H9 (cell line): ENCODE measurements at regions not wholly inside any gene's neighbourhood (a gene's known extent, or its start where the extent isn't known, plus 50 kb on each side); places are given as distances from the start of the nearest gene placed in this dataset.

Source experiments
- DNase-seq: peaks from one replicate; pipeline ENCODE4 v3.0.0-alpha.2; 2017
- H2AFZ ChIP-seq: one replicate; pipeline ENCODE4 v1.6.1; 2013; ENCODE audit warnings: mild to moderate bottlenecking, low read length, control low read depth, moderate library complexity
- H2AK5ac ChIP-seq: 2 replicates; pipeline ENCODE4 v1.6.1; 2013; ENCODE audit warnings: low read length, control low read depth, mixed read lengths; ENCODE audit not compliant: insufficient read length
- H2BK120ac ChIP-seq: one replicate; pipeline ENCODE4 v1.6.1; 2013; ENCODE audit warnings: low read depth, mild to moderate bottlenecking, low read length, control low read depth, inconsistent platforms; ENCODE audit not compliant: poor library complexity, severe bottlenecking
- H2BK12ac ChIP-seq: 2 replicates; pipeline ENCODE4 v1.6.1; 2013; ENCODE audit warnings: low read length, control low read depth, mixed read lengths, low read depth; ENCODE audit not compliant: insufficient read length
- H2BK15ac ChIP-seq: 2 replicates; pipeline ENCODE4 v1.6.1; 2013; ENCODE audit warnings: low read depth, low read length, control low read depth
- H2BK20ac ChIP-seq: one replicate; pipeline ENCODE4 v1.6.1; 2013; ENCODE audit warnings: low read depth, mild to moderate bottlenecking, low read length, control low read depth, inconsistent platforms; ENCODE audit not compliant: poor library complexity, severe bottlenecking
- H2BK5ac ChIP-seq: 2 replicates; pipeline ENCODE4 v1.6.1; 2013; ENCODE audit warnings: low read length, control low read depth, mixed read lengths; ENCODE audit not compliant: insufficient read length
- H3K14ac ChIP-seq: 2 replicates; pipeline ENCODE4 v1.6.1; 2013; ENCODE audit warnings: low read length, control low read depth; ENCODE audit not compliant: insufficient read depth
- H3K18ac ChIP-seq: 2 replicates; pipeline ENCODE4 v1.6.1; 2013; ENCODE audit warnings: low read depth, mild to moderate bottlenecking, mixed read lengths, low read length, control low read depth; ENCODE audit not compliant: insufficient read length
- H3K23ac ChIP-seq: 2 replicates; pipeline ENCODE4 v1.6.1; 2013; ENCODE audit warnings: low read length, control low read depth, mixed read lengths, low read depth; ENCODE audit not compliant: insufficient read length
- H3K23me2 ChIP-seq: 2 replicates; pipeline ENCODE4 v1.6.1; 2013; ENCODE audit warnings: low read depth, mild to moderate bottlenecking, mixed read lengths, low read length, control low read depth; ENCODE audit not compliant: insufficient read length, poor library complexity, severe bottlenecking
- H3K27ac ChIP-seq: 2 replicates; pipeline ENCODE4 v1.5.1; 2013; ENCODE audit warnings: low read length, control low read depth, mixed read lengths, low read depth; ENCODE audit not compliant: insufficient read length
- H3K27me3 ChIP-seq: 2 replicates; pipeline ENCODE4 v1.6.1; 2013; ENCODE audit warnings: low read length, control low read depth, inconsistent platforms; ENCODE audit not compliant: insufficient read depth
- H3K4ac ChIP-seq: 2 replicates; pipeline ENCODE4 v1.6.1; 2013; ENCODE audit warnings: low read depth, mild to moderate bottlenecking, control low read depth, inconsistent platforms, low read length, moderate library complexity
- H3K4me1 ChIP-seq: 2 replicates; pipeline ENCODE4 v1.6.1; 2013; ENCODE audit warnings: low read length, control low read depth, inconsistent platforms; ENCODE audit not compliant: insufficient read depth
- H3K4me2 ChIP-seq: 2 replicates; pipeline ENCODE4 v1.6.1; 2013; ENCODE audit warnings: low read length, control low read depth, mixed read lengths; ENCODE audit not compliant: insufficient read length, insufficient read depth
- H3K56ac ChIP-seq: 2 replicates; pipeline ENCODE4 v1.6.1; 2013; ENCODE audit warnings: low read depth, mild to moderate bottlenecking, mixed read lengths, low read length, control low read depth; ENCODE audit not compliant: insufficient read length
- H3K79me1 ChIP-seq: 2 replicates; pipeline ENCODE4 v1.6.1; 2013; ENCODE audit warnings: low read depth, mild to moderate bottlenecking, moderate library complexity, low read length, control low read depth, inconsistent platforms; ENCODE audit not compliant: insufficient read depth, poor library complexity, severe bottlenecking
- H3K79me2 ChIP-seq: 2 replicates; pipeline ENCODE4 v1.6.1; 2013; ENCODE audit warnings: low read length, control low read depth, inconsistent platforms; ENCODE audit not compliant: insufficient read depth
- H3K9ac ChIP-seq: 2 replicates; pipeline ENCODE4 v1.6.1; 2013; ENCODE audit warnings: low read length, control low read depth, mixed read lengths; ENCODE audit not compliant: insufficient read length; ENCODE audit errors: extremely low read depth
- H3K9me3 ChIP-seq: one replicate; pipeline ENCODE4 v1.6.1; 2013; ENCODE audit warnings: low read depth, low read length, inconsistent platforms; ENCODE audit not compliant: control insufficient read depth
- H3T11ph ChIP-seq: one replicate; pipeline ENCODE4 v1.6.1; 2013; ENCODE audit warnings: mild to moderate bottlenecking, low read length, control low read depth, inconsistent platforms
- H4K20me1 ChIP-seq: one replicate; pipeline ENCODE4 v1.6.1; 2013; ENCODE audit not compliant: control insufficient read depth, insufficient read length, insufficient read depth
- H4K5ac ChIP-seq: 2 replicates; pipeline ENCODE4 v1.6.1; 2013; ENCODE audit warnings: low read depth, mild to moderate bottlenecking, mixed read lengths, low read length, control low read depth; ENCODE audit not compliant: insufficient read length
- H4K8ac ChIP-seq: replicated peaks from 2 replicates; pipeline ENCODE4 v1.6.1; 2013; ENCODE audit warnings: low read length, control low read depth, mixed read lengths, low read depth; ENCODE audit not compliant: insufficient read length
- H4K91ac ChIP-seq: 2 replicates; pipeline ENCODE4 v1.6.1; 2013; ENCODE audit warnings: low read depth, mild to moderate bottlenecking, moderate library complexity, mixed read lengths, low read length, control low read depth; ENCODE audit not compliant: insufficient read length
- H3K27ac Mint-ChIP-seq, 3 experiments: 2 replicates in 2 of 3; 3 replicates in 1 of 3; pipeline ENCODE4 v1.8.0; 2020 to 2021; ENCODE audit warnings: mixed read lengths in 3 of 3, mild to moderate bottlenecking in 1 of 3, moderate library complexity in 1 of 3
- H3K27me3 Mint-ChIP-seq: 2 replicates; pipeline ENCODE4 v1.8.0; 2021; ENCODE audit warnings: low read depth, mild to moderate bottlenecking, moderate library complexity, mixed read lengths
- H3K36me3 Mint-ChIP-seq, 3 experiments: 2 replicates in 2 of 3; 3 replicates in 1 of 3; pipeline ENCODE4 v1.8.0; 2020 to 2021; ENCODE audit warnings: low read depth in 3 of 3, mixed read lengths in 3 of 3; ENCODE audit not compliant: insufficient read depth in 1 of 3
- H3K4me1 Mint-ChIP-seq, 2 experiments: 2 replicates each; pipeline ENCODE4 v1.8.0; 2020; ENCODE audit warnings: mixed read lengths in 2 of 2
- H3K4me3 Mint-ChIP-seq, 2 experiments: 2 replicates in 1 of 2; 3 replicates in 1 of 2; pipeline ENCODE4 v1.8.0; 2020 to 2021; ENCODE audit warnings: mild to moderate bottlenecking in 2 of 2, mixed read lengths in 2 of 2, moderate library complexity in 1 of 2
- H3K9me3 Mint-ChIP-seq, 2 experiments: 2 replicates in 1 of 2; 3 replicates in 1 of 2; pipeline ENCODE4 v1.8.0; 2020; ENCODE audit warnings: mild to moderate bottlenecking in 2 of 2, mixed read lengths in 2 of 2, moderate library complexity in 1 of 2
- WGBS: extraction: QIAGEN DNeasy Blood & Tissue Kit; methylation state at CpG from one replicate; pipeline ENCODE4 v1.1.7; 2013; ENCODE audit warnings: missing lambda C conversion rate, low lambda C conversion rate, mixed read lengths; ENCODE audit not compliant: insufficient read length; ENCODE audit errors: extremely low coverage; 5-methylcytosine and 5-hydroxymethylcytosine counted together
- TF ChIP-seq, protein P1 (sequence below): fragments of 200-600 bp; sonication (generic); conservative IDR thresholded peaks from 3 replicates; pipeline ENCODE4 v1.8.0; 2021; ENCODE audit warnings: antibody characterized with exemption, mild to moderate bottlenecking

DNA sequence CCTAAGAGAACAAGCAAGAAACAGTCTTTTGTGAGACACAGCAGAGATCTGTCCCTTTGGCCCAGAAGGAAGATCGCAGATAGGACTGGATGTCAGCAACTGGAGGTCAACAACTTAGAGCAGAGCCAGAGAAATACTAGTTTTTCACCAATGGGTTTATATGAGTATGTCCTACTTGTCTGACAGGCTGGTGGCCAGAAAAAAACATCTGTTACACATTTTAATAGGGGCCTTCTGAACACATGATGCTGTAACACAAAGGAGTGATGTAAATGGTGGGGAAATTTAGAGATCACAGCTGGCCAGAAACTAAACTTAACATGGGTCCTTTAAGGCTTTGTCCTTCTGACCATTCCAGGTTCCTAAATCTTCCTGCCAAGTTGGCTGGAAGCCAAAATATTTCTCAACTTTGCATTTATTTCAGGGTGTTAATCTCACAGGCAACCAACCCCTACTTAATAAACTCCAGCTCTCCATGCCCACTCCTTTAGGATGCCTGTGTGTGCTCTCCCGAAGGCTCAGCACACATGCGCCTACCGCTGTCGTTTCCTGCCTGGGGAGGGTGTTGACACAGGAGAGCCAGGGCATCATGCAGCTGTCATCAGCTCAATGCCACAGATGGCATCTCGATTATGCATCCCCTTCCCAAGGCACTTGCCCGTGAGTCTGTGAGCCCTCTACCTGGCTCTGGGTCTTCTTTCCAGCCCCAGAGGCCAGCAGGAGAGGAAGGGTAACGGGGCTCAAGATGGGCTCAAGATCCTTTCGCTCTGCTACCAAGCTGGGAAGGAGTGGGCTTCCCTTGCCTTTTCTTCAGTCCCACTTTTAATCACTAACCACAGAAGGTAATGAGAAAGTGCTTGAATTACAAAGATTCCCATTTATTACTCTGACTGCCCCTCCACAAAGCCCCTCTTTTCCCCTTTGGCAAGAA is 252.5 kb downstream of the ETAA1 start:
- no peaks in the 10 kb centered on the region for H3K79me1 ChIP-seq
- no peak overlapping the region for H4K5ac ChIP-seq
- no peak overlapping the region for H3K4me2 ChIP-seq
- no peaks in the 10 kb centered on the region for H4K20me1 ChIP-seq
- no peak overlapping the region for H3K27ac Mint-ChIP-seq
- no peak overlapping the region for H3T11ph ChIP-seq
- H3K14ac ChIP-seq: no peak overlapping the region
- no peak overlapping the region for H3K4ac ChIP-seq
- no peak overlapping the region for H3K4me3 Mint-ChIP-seq
- H4K91ac ChIP-seq: no peak overlapping the region
- peaks cover 8 to 16% of the 10 kb centered on the region in 2 experiments for H3K9me3 Mint-ChIP-seq
- no peaks in the 10 kb centered on the region for H3K79me2 ChIP-seq
- H3K27ac ChIP-seq: no peak overlapping the region
- no peaks in the 10 kb centered on the region for H3K27me3 ChIP-seq
- H3K9ac ChIP-seq: no peak overlapping the region
- no peak overlapping the region for H3K23ac ChIP-seq
- peaks cover 7% of the 10 kb centered on the region for H3K9me3 ChIP-seq
- H2BK20ac ChIP-seq: no peak overlapping the region
- peaks cover 7 to 14% (median 8%) of the 10 kb centered on the region in 3 experiments for H3K36me3 Mint-ChIP-seq
- no peaks in the 10 kb centered on the region; the same call in 1 of the 2 replicates for H3K4me1 ChIP-seq
- WGBS: no CpG with 5 or more reads among the region's 9 CpGs
- peaks cover 6 to 10% of the 10 kb centered on the region in 2 experiments for H3K4me1 Mint-ChIP-seq
- H2AFZ ChIP-seq: no peak overlapping the region
- no peak overlapping the region for H2BK120ac ChIP-seq
- H3K27me3 Mint-ChIP-seq: peaks cover 2% of the 10 kb centered on the region; the same call in 1 of the 2 replicates
- no peak overlapping the region for H2BK12ac ChIP-seq
- no peak overlapping the region for H2BK5ac ChIP-seq
- H2AK5ac ChIP-seq: no peak overlapping the region
- DNase-seq: no peak
- no peaks in the 10 kb centered on the region for H3K23me2 ChIP-seq
- no peak overlapping the region for H3K56ac ChIP-seq
- no peak overlapping the region for H2BK15ac ChIP-seq
- TF ChIP-seq, protein P1, sequence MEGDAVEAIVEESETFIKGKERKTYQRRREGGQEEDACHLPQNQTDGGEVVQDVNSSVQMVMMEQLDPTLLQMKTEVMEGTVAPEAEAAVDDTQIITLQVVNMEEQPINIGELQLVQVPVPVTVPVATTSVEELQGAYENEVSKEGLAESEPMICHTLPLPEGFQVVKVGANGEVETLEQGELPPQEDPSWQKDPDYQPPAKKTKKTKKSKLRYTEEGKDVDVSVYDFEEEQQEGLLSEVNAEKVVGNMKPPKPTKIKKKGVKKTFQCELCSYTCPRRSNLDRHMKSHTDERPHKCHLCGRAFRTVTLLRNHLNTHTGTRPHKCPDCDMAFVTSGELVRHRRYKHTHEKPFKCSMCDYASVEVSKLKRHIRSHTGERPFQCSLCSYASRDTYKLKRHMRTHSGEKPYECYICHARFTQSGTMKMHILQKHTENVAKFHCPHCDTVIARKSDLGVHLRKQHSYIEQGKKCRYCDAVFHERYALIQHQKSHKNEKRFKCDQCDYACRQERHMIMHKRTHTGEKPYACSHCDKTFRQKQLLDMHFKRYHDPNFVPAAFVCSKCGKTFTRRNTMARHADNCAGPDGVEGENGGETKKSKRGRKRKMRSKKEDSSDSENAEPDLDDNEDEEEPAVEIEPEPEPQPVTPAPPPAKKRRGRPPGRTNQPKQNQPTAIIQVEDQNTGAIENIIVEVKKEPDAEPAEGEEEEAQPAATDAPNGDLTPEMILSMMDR: no peak
- no peak overlapping the region for H3K18ac ChIP-seq
- no peak overlapping the region for H4K8ac ChIP-seq
